ENCODE measurements at regions not wholly inside any gene's neighbourhood (a gene's known extent, or its start where the extent isn't known, plus 50 kb on each side); places are given as distances from the start of the nearest gene placed in this dataset.
"Not testable (repeated sequence)": the region's sequence is repeated elsewhere in the genome, so short reads cannot be mapped to it uniquely, and the experiment has no call there.

DNA sequence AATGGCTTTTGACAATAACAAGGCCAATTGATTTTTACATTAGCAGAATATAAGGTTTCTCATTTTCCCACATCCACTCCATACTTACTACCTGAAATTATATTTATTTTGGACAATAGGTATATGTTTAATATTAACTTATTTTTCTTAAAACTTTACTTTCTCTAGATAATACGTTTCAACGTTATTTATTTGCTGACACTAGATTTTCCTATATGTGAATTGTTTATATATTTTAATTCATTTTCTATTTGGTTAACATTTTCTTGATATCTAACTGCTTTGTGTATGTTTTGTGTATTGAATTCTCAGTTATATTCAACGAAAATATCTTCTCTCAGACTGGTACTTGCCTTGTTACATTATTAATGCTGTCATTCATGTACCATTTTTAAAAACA, 199.9 kb upstream of the TMEFF2 start:
- Histone ChIP-seq H3K36me3 (no peaks in the 10 kb centered on the region), H3K4me1 (no peaks in the 10 kb centered on the region), H3K27ac (no peak overlapping the region), H3K27me3 (no peaks in the 10 kb centered on the region), H3K9me3 (no peaks in the 10 kb centered on the region), H3K4me3 (replicated peaks in 1 of 3) (no peak overlapping the region)
- no peak for DNase-seq
- TF ChIP-seq POLR2A (IDR thresholded peaks at IDR 0.05) (no peak), CTCF (IDR thresholded peaks at IDR 0.05) (no peak)
- 93 to 94% methylated on average over 3 of the region's 3 CpGs for WGBS, 2 donors
- intact Hi-C loops (cut with DNase I) = no loop called here

GRCh38 chr2:192391041-192391440, 196.3 kb upstream of the TMEFF2 start:
- TF ChIP-seq POLR2A (IDR thresholded peaks at IDR 0.05) = no peak
- no peak for TF ChIP-seq CTCF (IDR thresholded peaks at IDR 0.05)
- Histone ChIP-seq H3K36me3 (no peaks in the 10 kb centered on the region), H3K4me3 (replicated peaks in 1 of 3) (no peak overlapping the region), H3K27ac (no peak overlapping the region), H3K4me1 (no peaks in the 10 kb centered on the region), H3K9me3 (no peaks in the 10 kb centered on the region), H3K27me3 (no peaks in the 10 kb centered on the region)
- no peak for DNase-seq
- intact Hi-C loops (cut with DNase I) = no loop called here

GRCh38 chr2:192390401-192390800, 195.7 kb upstream of the TMEFF2 start:
- no peak for TF ChIP-seq CTCF (IDR thresholded peaks at IDR 0.05)
- TF ChIP-seq POLR2A (IDR thresholded peaks at IDR 0.05) = no peak
- Histone ChIP-seq H3K4me3 (replicated peaks in 1 of 3) (no peak overlapping the region), H3K27ac (no peak overlapping the region), H3K27me3 (no peaks in the 10 kb centered on the region), H3K36me3 (no peaks in the 10 kb centered on the region), H3K9me3 (no peaks in the 10 kb centered on the region), H3K4me1 (no peaks in the 10 kb centered on the region)
- intact Hi-C loops (cut with DNase I) = no loop called here
- DNase-seq = no peak

DNA sequence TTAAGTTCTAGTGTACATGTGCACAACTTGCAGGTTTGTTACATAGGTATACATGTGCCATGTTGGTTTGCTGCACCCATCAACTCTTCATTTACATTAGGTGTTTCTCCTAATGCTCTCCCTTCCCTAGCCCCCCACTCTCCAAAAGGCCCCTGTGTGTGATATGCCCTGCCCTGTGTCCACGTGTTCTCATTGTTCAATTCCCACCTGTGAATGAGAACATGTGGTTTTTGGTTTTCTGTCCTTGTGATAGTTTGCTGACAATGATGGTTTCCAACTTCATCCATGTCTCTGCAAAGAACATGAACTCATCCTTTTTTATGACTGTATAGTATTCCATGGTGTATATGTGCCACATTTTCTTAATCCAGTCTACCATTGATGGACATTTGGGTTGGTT, 189.5 kb upstream of the TMEFF2 start:
- DNase-seq; H3K9me3 ChIP-seq; H3K27ac ChIP-seq; H3K4me3 ChIP-seq (replicated peaks in 1 of 3); H3K27me3 ChIP-seq; intact Hi-C loops (cut with DNase I); H3K4me1 ChIP-seq; H3K36me3 ChIP-seq: not testable (repeated sequence)
- WGBS, 2 donors = 93% methylated on average over 1 of the region's 1 CpG

DNA sequence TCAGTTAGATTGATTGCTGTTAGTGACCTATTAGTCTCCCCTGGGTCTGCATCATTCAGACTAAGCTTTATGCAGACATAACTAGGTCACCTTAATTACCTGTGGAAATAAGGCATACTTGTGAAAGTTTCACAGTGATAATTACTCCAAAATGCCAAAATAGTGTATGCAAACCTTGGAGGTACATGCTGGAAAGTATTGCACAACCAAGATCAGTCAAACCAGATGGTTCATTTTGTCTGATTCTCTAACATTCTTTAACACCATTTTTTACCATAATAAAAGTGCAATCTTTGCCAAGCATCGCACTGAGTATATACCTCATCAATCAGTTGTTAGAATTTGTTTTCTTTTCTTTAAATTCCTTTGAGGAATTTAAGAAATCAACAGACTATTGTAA, 186.3 kb upstream of the TMEFF2 start:
- no peak overlapping the region for H3K27ac ChIP-seq
- DNase-seq = no peak
- intact Hi-C loops (cut with DNase I) = no loop called here
- WGBS, 2 donors = 71 to 75% methylated on average over 1 of the region's 1 CpG
- TF ChIP-seq CTCF (IDR thresholded peaks at IDR 0.05) (no peak), POLR2A (IDR thresholded peaks at IDR 0.05) (no peak)
- no peaks in the 10 kb centered on the region for H3K36me3 ChIP-seq
- H3K4me3 ChIP-seq (replicated peaks in 1 of 3) = no peak overlapping the region
- no peaks in the 10 kb centered on the region for H3K9me3 ChIP-seq
- H3K4me1 ChIP-seq = no peaks in the 10 kb centered on the region
- H3K27me3 ChIP-seq = no peaks in the 10 kb centered on the region

DNA sequence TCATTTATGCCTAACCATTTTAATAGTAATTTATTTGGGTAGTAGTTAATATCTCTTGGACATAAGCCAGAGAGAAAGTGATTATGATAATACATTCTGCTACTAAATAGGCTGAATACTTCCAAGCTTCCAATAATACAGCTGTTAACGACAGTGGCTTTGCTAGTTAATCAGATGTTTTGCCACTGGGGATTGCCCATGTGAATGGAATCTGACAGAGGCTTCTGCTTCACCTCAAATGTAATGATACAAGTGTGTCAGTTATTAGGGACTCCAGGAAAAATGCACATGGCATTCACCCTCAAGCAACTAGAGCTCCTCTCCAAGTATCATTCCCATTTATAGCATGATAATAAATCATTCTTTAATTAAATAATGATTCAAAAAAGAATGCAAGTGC, 185.0 kb upstream of the TMEFF2 start:
- no peaks in the 10 kb centered on the region for H3K27me3 ChIP-seq
- no peak overlapping the region for H3K4me3 ChIP-seq (replicated peaks in 1 of 3)
- no peaks in the 10 kb centered on the region for H3K9me3 ChIP-seq
- no peak for TF ChIP-seq CTCF (IDR thresholded peaks at IDR 0.05)
- no peaks in the 10 kb centered on the region for H3K36me3 ChIP-seq
- H3K4me1 ChIP-seq = no peaks in the 10 kb centered on the region
- 35 to 59% methylated on average over 1 of the region's 1 CpG for WGBS, 2 donors
- intact Hi-C loops (cut with DNase I) = no loop called here
- H3K27ac ChIP-seq = no peak overlapping the region
- no peak for DNase-seq
